GM23338 (cell line): ENCODE measurements at regions not wholly inside any gene's neighbourhood (a gene's known extent, or its start where the extent isn't known, plus 50 kb on each side); places are given as distances from the start of the nearest gene placed in this dataset.

Source experiments
- ATAC-seq: fragments of 200-7000 bp; cut with Tn5 transposase; 3 replicates; pipeline ENCODE4 v1.9.1; 2020
- DNase-seq: peaks from one replicate; pipeline ENCODE4 v3.0.0-alpha.2; 2015; ENCODE audit warnings: low spot score
- H2AFZ ChIP-seq: fragments of 200-600 bp; sonication (generic); 2 replicates; pipeline ENCODE4 v1.8.0; 2016; ENCODE audit warnings: antibody characterized with exemption, mild to moderate bottlenecking, moderate library complexity
- H3F3A ChIP-seq: fragments of 200-600 bp; sonication (generic); replicated peaks from 2 replicates; pipeline ENCODE4 v1.8.0; 2017; ENCODE audit warnings: antibody characterized with exemption, mixed run types, low read depth
- H3K27ac ChIP-seq: fragments of 200-600 bp; sonication (generic); 2 replicates; pipeline ENCODE4 v1.6.1; 2016; ENCODE audit warnings: low read depth
- H3K27me3 ChIP-seq: fragments of 200-600 bp; sonication (generic); 2 replicates; pipeline ENCODE4 v1.8.0; 2016; ENCODE audit warnings: mild to moderate bottlenecking, mixed run types, moderate library complexity; ENCODE audit not compliant: insufficient read depth
- H3K36me3 ChIP-seq: fragments of 200-600 bp; sonication (generic); 2 replicates; pipeline ENCODE4 v1.8.0; 2016; ENCODE audit warnings: mild to moderate bottlenecking; ENCODE audit not compliant: insufficient read depth
- H3K4me1 ChIP-seq: fragments of 200-600 bp; sonication (generic); 2 replicates; pipeline ENCODE4 v1.8.0; 2016; ENCODE audit warnings: mild to moderate bottlenecking, moderate library complexity; ENCODE audit not compliant: insufficient read depth
- H3K4me2 ChIP-seq: fragments of 200-600 bp; sonication (generic); 2 replicates; pipeline ENCODE4 v1.7.1; 2017; ENCODE audit warnings: mixed run types
- H3K4me3 ChIP-seq: fragments of 200-600 bp; sonication (generic); 2 replicates; pipeline ENCODE4 v1.6.1; 2016; ENCODE audit warnings: mixed run types
- H3K79me2 ChIP-seq: fragments of 200-600 bp; sonication (generic); replicated peaks from 2 replicates; pipeline ENCODE4 v1.8.0; 2017; ENCODE audit warnings: mild to moderate bottlenecking; ENCODE audit not compliant: insufficient read depth
- H3K9me2 ChIP-seq: fragments of 200-600 bp; sonication (generic); 2 replicates; pipeline ENCODE4 v1.8.0; 2017; ENCODE audit not compliant: insufficient read depth
- H4K20me1 ChIP-seq: fragments of 200-600 bp; sonication (generic); replicated peaks from 2 replicates; pipeline ENCODE4 v1.8.0; 2017; ENCODE audit warnings: mild to moderate bottlenecking; ENCODE audit not compliant: insufficient read depth
- H3K27ac Mint-ChIP-seq: 2 replicates; pipeline ENCODE4 v1.8.0; 2020; ENCODE audit warnings: inconsistent platforms, mild to moderate bottlenecking, moderate library complexity, mixed read lengths
- H3K27me3 Mint-ChIP-seq: 3 replicates; pipeline ENCODE4 v1.8.0; 2022; ENCODE audit warnings: low read depth, mild to moderate bottlenecking, moderate library complexity, mixed read lengths, inconsistent platforms; ENCODE audit not compliant: insufficient read depth, poor library complexity
- H3K36me3 Mint-ChIP-seq: 3 replicates; pipeline ENCODE4 v1.8.0; 2021; ENCODE audit warnings: low read depth, mild to moderate bottlenecking, inconsistent platforms, moderate library complexity, mixed read lengths
- H3K4me1 Mint-ChIP-seq: 3 replicates; pipeline ENCODE4 v1.8.0; 2020; ENCODE audit warnings: mild to moderate bottlenecking, inconsistent platforms, mixed read lengths
- H3K4me3 Mint-ChIP-seq: 3 replicates; pipeline ENCODE4 v1.8.0; 2021; ENCODE audit warnings: moderate library complexity, mild to moderate bottlenecking, inconsistent platforms, mixed read lengths
- H3K9me3 Mint-ChIP-seq: 3 replicates; pipeline ENCODE4 v1.8.0; 2020; ENCODE audit warnings: moderate library complexity, mild to moderate bottlenecking, inconsistent platforms, mixed read lengths
- EZH2 ChIP-seq: fragments of 200-600 bp; sonication (generic); IDR thresholded peaks from one replicate; pipeline ENCODE4 v1.8.0; 2017; ENCODE audit warnings: antibody characterized with exemption, mild to moderate bottlenecking, low read depth; ENCODE audit not compliant: unreplicated experiment
- REST ChIP-seq: IDR thresholded peaks from one replicate; pipeline ENCODE4 v1.6.1; 2018; ENCODE audit warnings: antibody characterized with exemption; ENCODE audit not compliant: unreplicated experiment
- STAT1 ChIP-seq: IDR thresholded peaks from one replicate; pipeline ENCODE4 v1.6.1; 2016; ENCODE audit warnings: antibody characterized with exemption; ENCODE audit not compliant: unreplicated experiment
- ZNF462 ChIP-seq: fragments of 250-450 bp; sonication (Bioruptor Pico); IDR thresholded peaks from 2 replicates; pipeline ENCODE4 v1.5.0; 2020; ENCODE audit warnings: mild to moderate bottlenecking, moderate library complexity
- TF ChIP-seq, protein P1 (sequence below): IDR thresholded peaks from 2 replicates; pipeline ENCODE4 v1.6.1; 2016; ENCODE audit warnings: antibody characterized with exemption
- TF ChIP-seq, protein P2 (sequence below), 2 experiments: fragments of 200-600 bp in 1 of 2; sonication (generic) in 1 of 2; conservative IDR thresholded peaks; 2 replicates each; pipeline versions ENCODE4 v1.5.1 to v1.6.1; 2016 to 2017; ENCODE audit warnings: antibody characterized with exemption in 2 of 2, low read depth in 2 of 2, mild to moderate bottlenecking in 2 of 2, moderate library complexity in 1 of 2

- TF ChIP-seq ZNF462 (CRISPR knock-in tag), result no peak
Measured at GRCh38 chr11:91257667-91258066, 967.0 kb upstream of the FAT3 start (continued).

DNA sequence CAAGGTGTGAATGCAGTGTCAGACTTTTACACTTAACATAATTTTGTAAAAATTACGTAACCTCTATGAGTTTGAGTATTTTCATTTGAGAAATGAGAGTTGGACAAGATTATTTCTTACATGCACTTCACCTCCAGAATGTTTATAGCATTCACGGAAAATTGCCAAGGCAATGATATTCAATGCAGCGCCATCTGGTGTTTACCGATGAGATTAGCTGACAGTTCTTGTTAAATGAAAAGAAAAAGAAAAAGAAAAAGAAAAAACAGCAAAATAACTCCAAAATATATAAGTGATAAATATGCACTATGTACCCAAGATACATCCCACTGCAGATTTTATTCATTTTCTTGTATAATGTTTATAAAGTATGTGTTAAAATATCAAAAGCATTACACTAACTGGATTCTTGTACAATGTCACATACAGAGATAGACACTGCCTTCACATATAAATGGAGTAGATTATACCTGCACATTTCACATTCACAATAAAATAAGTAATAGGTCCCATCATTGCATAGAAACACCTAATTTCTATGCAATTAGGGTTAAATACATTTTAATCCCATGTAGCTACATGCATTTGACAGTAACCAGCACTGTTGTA is 976.3 kb upstream of the FAT3 start:
- Histone ChIP-seq H3K36me3 (no peaks in the 10 kb centered on the region), H3K27ac (no peak overlapping the region), H3K27me3 (no peaks in the 10 kb centered on the region), H3F3A (no peaks in the 10 kb centered on the region), H3K9me2 (no peaks in the 10 kb centered on the region), H3K79me2 (no peaks in the 10 kb centered on the region), H3K4me2 (no peak overlapping the region), H4K20me1 (no peaks in the 10 kb centered on the region), H3K4me1 (no peaks in the 10 kb centered on the region), H3K4me3 (no peak overlapping the region), H2AFZ (no peak overlapping the region)
- no peak for TF ChIP-seq STAT1
- no peak for TF ChIP-seq EZH2
- no peak for TF ChIP-seq REST
- TF ChIP-seq, protein P1, sequence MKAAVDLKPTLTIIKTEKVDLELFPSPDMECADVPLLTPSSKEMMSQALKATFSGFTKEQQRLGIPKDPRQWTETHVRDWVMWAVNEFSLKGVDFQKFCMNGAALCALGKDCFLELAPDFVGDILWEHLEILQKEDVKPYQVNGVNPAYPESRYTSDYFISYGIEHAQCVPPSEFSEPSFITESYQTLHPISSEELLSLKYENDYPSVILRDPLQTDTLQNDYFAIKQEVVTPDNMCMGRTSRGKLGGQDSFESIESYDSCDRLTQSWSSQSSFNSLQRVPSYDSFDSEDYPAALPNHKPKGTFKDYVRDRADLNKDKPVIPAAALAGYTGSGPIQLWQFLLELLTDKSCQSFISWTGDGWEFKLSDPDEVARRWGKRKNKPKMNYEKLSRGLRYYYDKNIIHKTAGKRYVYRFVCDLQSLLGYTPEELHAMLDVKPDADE, result no peak
- TF ChIP-seq, protein P2, sequence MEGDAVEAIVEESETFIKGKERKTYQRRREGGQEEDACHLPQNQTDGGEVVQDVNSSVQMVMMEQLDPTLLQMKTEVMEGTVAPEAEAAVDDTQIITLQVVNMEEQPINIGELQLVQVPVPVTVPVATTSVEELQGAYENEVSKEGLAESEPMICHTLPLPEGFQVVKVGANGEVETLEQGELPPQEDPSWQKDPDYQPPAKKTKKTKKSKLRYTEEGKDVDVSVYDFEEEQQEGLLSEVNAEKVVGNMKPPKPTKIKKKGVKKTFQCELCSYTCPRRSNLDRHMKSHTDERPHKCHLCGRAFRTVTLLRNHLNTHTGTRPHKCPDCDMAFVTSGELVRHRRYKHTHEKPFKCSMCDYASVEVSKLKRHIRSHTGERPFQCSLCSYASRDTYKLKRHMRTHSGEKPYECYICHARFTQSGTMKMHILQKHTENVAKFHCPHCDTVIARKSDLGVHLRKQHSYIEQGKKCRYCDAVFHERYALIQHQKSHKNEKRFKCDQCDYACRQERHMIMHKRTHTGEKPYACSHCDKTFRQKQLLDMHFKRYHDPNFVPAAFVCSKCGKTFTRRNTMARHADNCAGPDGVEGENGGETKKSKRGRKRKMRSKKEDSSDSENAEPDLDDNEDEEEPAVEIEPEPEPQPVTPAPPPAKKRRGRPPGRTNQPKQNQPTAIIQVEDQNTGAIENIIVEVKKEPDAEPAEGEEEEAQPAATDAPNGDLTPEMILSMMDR (conservative IDR thresholded peaks at IDR 0.05; ENCODE audit: low read depth in 2 of 2), result peak; percentile 74 to 95
- peaks cover 5% of the 10 kb centered on the region; the same call in 2 of the 3 replicates for H3K4me1 Mint-ChIP-seq
- no peaks in the 10 kb centered on the region for H3K36me3 Mint-ChIP-seq
- H3K4me3 Mint-ChIP-seq, result no peak overlapping the region
- H3K9me3 Mint-ChIP-seq, result peaks cover 7% of the 10 kb centered on the region; the same call in 1 of the 3 replicates
- no peak overlapping the region for H3K27ac Mint-ChIP-seq
- DNase-seq, result peak; percentile 74
- H3K27me3 Mint-ChIP-seq, result peaks cover 2% of the 10 kb centered on the region
- no peak for ATAC-seq
